Gastroesophageal sphincter (tissue), 3 donors: ENCODE measurements at regions not wholly inside any gene's neighbourhood (a gene's known extent, or its start where the extent isn't known, plus 50 kb on each side); places are given as distances from the start of the nearest gene placed in this dataset.

ENCODE experiments used
- EP300 ChIP-seq: sonication (generic); formaldehyde crosslinking; IDR thresholded peaks from one replicate; pipeline ENCODE4 v1.6.1; 2017; ENCODE audit warnings: antibody characterized with exemption, mild to moderate bottlenecking
- POLR2A ChIP-seq, 2 donors: fragments of 450-650 bp; IDR thresholded peaks; one replicate each; pipeline ENCODE4 v1.6.1; 2017; ENCODE audit warnings: antibody characterized with exemption in 2 of 2, mild to moderate bottlenecking in 2 of 2, moderate library complexity in 1 of 2
- POLR2AphosphoS5 ChIP-seq: sonication (generic); formaldehyde crosslinking; IDR thresholded peaks from one replicate; pipeline ENCODE4 v1.6.1; 2017; ENCODE audit warnings: antibody characterized with exemption
- TF ChIP-seq, protein P1 (sequence below), 4 experiments: fragments of 200-600 bp in 2 of 4; fragments of 450-650 bp in 2 of 4; sonication (generic) in 1 of 4; IDR thresholded peaks; one replicate each; pipeline ENCODE4 v1.5.1; 2017 to 2019; ENCODE audit warnings: antibody characterized with exemption in 4 of 4, mild to moderate bottlenecking in 2 of 4, moderate library complexity in 2 of 4

DNA sequence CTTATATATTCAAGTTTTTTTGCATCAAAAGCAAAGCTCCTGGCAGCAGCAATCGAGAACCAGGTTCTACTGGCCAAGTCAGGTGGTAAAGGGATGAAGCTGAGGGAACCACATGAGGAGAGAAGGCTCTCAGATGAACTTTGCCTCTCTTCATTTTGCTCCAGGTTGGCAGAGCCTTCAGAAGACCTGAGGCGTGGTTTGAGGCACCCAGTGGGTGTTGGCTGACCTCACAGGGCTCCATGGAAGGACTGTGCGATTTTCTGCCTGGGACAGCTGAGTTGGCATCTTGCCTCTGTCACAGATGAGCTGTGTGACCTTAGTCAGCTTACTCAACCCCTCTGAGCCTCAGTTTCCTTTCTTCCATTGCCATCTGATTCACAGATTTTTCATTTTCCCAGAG, 89.0 kb downstream of the INSIG2 start:
- TF ChIP-seq POLR2A (IDR thresholded peaks at IDR 0.05), result no peak
- TF ChIP-seq, protein P1, sequence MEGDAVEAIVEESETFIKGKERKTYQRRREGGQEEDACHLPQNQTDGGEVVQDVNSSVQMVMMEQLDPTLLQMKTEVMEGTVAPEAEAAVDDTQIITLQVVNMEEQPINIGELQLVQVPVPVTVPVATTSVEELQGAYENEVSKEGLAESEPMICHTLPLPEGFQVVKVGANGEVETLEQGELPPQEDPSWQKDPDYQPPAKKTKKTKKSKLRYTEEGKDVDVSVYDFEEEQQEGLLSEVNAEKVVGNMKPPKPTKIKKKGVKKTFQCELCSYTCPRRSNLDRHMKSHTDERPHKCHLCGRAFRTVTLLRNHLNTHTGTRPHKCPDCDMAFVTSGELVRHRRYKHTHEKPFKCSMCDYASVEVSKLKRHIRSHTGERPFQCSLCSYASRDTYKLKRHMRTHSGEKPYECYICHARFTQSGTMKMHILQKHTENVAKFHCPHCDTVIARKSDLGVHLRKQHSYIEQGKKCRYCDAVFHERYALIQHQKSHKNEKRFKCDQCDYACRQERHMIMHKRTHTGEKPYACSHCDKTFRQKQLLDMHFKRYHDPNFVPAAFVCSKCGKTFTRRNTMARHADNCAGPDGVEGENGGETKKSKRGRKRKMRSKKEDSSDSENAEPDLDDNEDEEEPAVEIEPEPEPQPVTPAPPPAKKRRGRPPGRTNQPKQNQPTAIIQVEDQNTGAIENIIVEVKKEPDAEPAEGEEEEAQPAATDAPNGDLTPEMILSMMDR (IDR thresholded peaks at IDR 0.05), result no peak
- no peak for TF ChIP-seq POLR2AphosphoS5
- no peak for TF ChIP-seq EP300
